HEK293T (cell line): ENCODE measurements at regions not wholly inside any gene's neighbourhood (a gene's known extent, or its start where the extent isn't known, plus 50 kb on each side); places are given as distances from the start of the nearest gene placed in this dataset.

ENCODE experiments used
- CTCF ChIA-PET: fragments of 350-600 bp; formaldehyde crosslinking; extraction: SDS; loops from one replicate; lab custom pipeline; 2021; ENCODE audit warnings: antibody characterized with exemption, inconsistent platforms; lab: Yijun Ruan, JAX
- POLR2A ChIA-PET: fragments of 350-600 bp; formaldehyde crosslinking; extraction: SDS; loops from one replicate; lab custom pipeline; 2020; ENCODE audit warnings: antibody characterized with exemption, inconsistent platforms; lab: Yijun Ruan, JAX
- DNase-seq: peaks from one replicate; pipeline ENCODE4 v3.0.0; 2012; ENCODE audit warnings: mixed read lengths; ENCODE audit errors: extremely low spot score
- ARNT ChIP-seq: fragments of 450-650 bp; IDR thresholded peaks from 2 replicates; pipeline ENCODE4 v1.6.1; 2017; ENCODE audit warnings: mild to moderate bottlenecking
- BHLHE40 ChIP-seq: fragments of 450-650 bp; IDR thresholded peaks from 2 replicates; pipeline ENCODE4 v1.6.1; 2016; ENCODE audit warnings: mild to moderate bottlenecking, moderate library complexity, borderline replicate concordance
- CTBP1 ChIP-seq: fragments of 450-650 bp; IDR thresholded peaks from 2 replicates; pipeline ENCODE4 v1.6.1; 2016; ENCODE audit warnings: borderline replicate concordance
- ELF4 ChIP-seq: fragments of 450-650 bp; IDR thresholded peaks from 2 replicates; pipeline ENCODE4 v1.6.1; 2017; ENCODE audit warnings: antibody characterized with exemption
- FOXA1 ChIP-seq: fragments of 450-650 bp; IDR thresholded peaks from 2 replicates; pipeline ENCODE4 v1.6.1; 2016; ENCODE audit warnings: mild to moderate bottlenecking
- FOXK2 ChIP-seq: fragments of 450-650 bp; IDR thresholded peaks from 2 replicates; pipeline ENCODE4 v1.6.1; 2016; ENCODE audit warnings: mild to moderate bottlenecking
- FOXM1 ChIP-seq: fragments of 450-650 bp; IDR thresholded peaks from 2 replicates; pipeline ENCODE4 v1.6.1; 2017; ENCODE audit warnings: mild to moderate bottlenecking, borderline replicate concordance
- HDGF ChIP-seq: fragments of 450-650 bp; IDR thresholded peaks from 2 replicates; pipeline ENCODE4 v1.6.1; 2017; ENCODE audit warnings: antibody characterized with exemption, borderline replicate concordance
- L3MBTL2 ChIP-seq: fragments of 450-650 bp; conservative IDR thresholded peaks from 2 replicates; pipeline ENCODE4 v1.6.1; 2016; ENCODE audit warnings: mild to moderate bottlenecking
- LEF1 ChIP-seq: fragments of 450-650 bp; IDR thresholded peaks from 2 replicates; pipeline ENCODE4 v1.6.1; 2017; ENCODE audit warnings: mild to moderate bottlenecking, borderline replicate concordance
- NFRKB ChIP-seq: fragments of 450-650 bp; IDR thresholded peaks from 2 replicates; pipeline ENCODE4 v1.6.1; 2016; ENCODE audit warnings: mild to moderate bottlenecking, moderate library complexity
- PKNOX1 ChIP-seq: fragments of 450-650 bp; IDR thresholded peaks from 2 replicates; pipeline ENCODE4 v1.6.1; 2016
- SP1 ChIP-seq: fragments of 450-650 bp; IDR thresholded peaks from 2 replicates; pipeline ENCODE4 v1.6.1; 2017
- SUZ12 ChIP-seq: fragments of 450-650 bp; IDR thresholded peaks from 2 replicates; pipeline ENCODE4 v1.6.1; 2016; ENCODE audit warnings: mild to moderate bottlenecking
- TARDBP ChIP-seq: fragments of 450-650 bp; IDR thresholded peaks from 2 replicates; pipeline ENCODE4 v1.6.1; 2016
- ZNF384 ChIP-seq: fragments of 450-650 bp; IDR thresholded peaks from 2 replicates; pipeline ENCODE4 v1.6.1; 2016

- no peak for TF ChIP-seq ARNT
- TF ChIP-seq PKNOX1 = no peak
- TF ChIP-seq FOXA1 = no peak
- TF ChIP-seq SUZ12 = no peak
- TF ChIP-seq SP1 = no peak
- no peak for TF ChIP-seq L3MBTL2
- no peak for TF ChIP-seq BHLHE40
- TF ChIP-seq ZNF384 = no peak
- no peak for TF ChIP-seq LEF1
- no peak for TF ChIP-seq TARDBP
- TF ChIP-seq NFRKB = no peak
- no peak for TF ChIP-seq FOXM1
- no peak for TF ChIP-seq ELF4
- TF ChIP-seq CTBP1 = no peak
- ChIA-PET POLR2A (no interaction called here), CTCF (interaction anchor here (0.7 kb wide), 1 partner anchor 37 kb away, joined by 3 read pairs; no protein-coding TSS in a partner anchor)
- no peak for DNase-seq
These were observed 371.9 kb downstream of the CD83 start for GRCh38 chr6:14489445-14489844.

GRCh38 chr6:14498748-14499147 lies 381.2 kb downstream of the CD83 start:
- ChIA-PET CTCF (no interaction called here), POLR2A (no interaction called here)
- no peak for DNase-seq
- no peak for TF ChIP-seq ZNF384
- no peak for TF ChIP-seq ARNT
- TF ChIP-seq BHLHE40 = no peak
- no peak for TF ChIP-seq PKNOX1
- TF ChIP-seq LEF1 = no peak
- no peak for TF ChIP-seq FOXA1

DNA sequence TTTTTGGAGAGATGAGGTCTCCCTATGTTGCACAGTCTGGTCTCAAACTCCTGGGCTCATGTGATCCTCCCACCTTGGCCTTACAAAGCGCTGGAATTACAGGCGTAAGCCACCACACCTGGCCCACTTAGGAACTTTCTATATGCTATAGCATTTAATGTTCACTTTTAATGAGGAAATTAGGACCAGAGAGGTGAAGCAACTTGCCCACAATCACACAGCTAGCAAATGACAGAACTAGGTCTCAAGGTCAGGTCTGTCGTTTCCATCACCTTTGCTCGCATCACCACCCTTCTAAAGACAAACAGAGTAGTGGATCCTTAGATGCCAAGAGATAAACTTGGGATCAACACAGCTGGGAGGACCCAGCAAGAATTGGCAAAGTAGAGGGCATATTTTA lies 381.7 kb downstream of the CD83 start:
- no peak for DNase-seq
- ChIA-PET CTCF (no interaction called here), POLR2A (no interaction called here)
- TF ChIP-seq PKNOX1 = no peak
- TF ChIP-seq FOXM1 = no peak
- TF ChIP-seq CTBP1 = no peak
- TF ChIP-seq SUZ12 = no peak
- no peak for TF ChIP-seq ELF4
- no peak for TF ChIP-seq BHLHE40
- TF ChIP-seq NFRKB = no peak
- TF ChIP-seq ZNF384 = no peak
- TF ChIP-seq FOXK2 = no peak
- TF ChIP-seq FOXA1 = no peak
- no peak for TF ChIP-seq HDGF
- no peak for TF ChIP-seq LEF1
- no peak for TF ChIP-seq ARNT
- TF ChIP-seq SP1 = no peak
- TF ChIP-seq L3MBTL2 = no peak
- no peak for TF ChIP-seq TARDBP

DNA sequence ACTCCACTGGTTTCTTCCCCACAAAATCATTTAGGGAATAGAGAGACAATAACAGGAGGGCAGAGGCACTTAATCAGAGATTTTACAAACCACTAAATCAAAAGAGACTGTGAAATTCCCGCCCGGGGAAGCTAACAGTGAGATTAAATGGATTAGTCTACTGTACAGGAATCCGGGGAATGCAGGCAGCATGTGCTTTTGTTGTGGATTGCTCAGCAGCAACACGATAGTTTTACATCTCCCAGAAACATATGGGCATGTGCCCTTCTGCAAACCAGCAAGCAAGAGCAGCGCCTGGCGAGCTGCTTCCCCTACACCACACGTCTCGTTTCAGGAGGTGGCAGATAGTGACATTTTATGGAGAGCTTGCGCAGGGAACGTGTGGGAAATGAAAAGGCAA lies 382.3 kb downstream of the CD83 start:
- TF ChIP-seq CTBP1 = no peak
- TF ChIP-seq LEF1 = no peak
- TF ChIP-seq ARNT = no peak
- TF ChIP-seq ELF4 = no peak
- peak; percentile 37; the same call in 1 of the 2 replicates for TF ChIP-seq L3MBTL2
- ChIA-PET CTCF (no interaction called here), POLR2A (no interaction called here)
- no peak for DNase-seq

DNA sequence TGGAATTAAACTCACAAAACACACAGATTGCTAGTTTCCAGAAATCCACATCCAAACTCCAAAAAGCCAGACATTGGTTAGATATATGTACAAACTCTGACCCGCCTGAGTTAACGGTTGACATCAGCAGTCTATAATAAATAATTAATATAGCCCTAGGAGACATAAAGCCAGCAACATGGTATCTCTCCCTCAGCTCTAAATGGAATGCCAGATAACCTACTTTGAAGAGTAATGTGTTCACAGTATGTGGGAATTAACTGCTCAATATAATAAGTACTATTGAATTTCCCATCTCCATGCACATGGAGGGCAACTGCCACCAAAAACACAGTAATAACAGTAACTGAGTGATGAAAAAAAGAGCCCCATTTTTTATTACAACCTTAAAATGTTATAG lies 383.2 kb downstream of the CD83 start:
- CTCF ChIA-PET = no interaction called here
- POLR2A ChIA-PET = no interaction called here
- TF ChIP-seq L3MBTL2 (0 out of 2 replicates have a peak, but pooled peaks have one; percentile 14), ARNT (no peak), CTBP1 (no peak)
- no peak for DNase-seq

GRCh38 chr6:14501240-14501639 lies 383.7 kb downstream of the CD83 start:
- CTCF ChIA-PET = no interaction called here
- TF ChIP-seq ARNT (no peak), PKNOX1 (no peak), BHLHE40 (no peak), FOXM1 (no peak), TARDBP (no peak), SP1 (no peak), L3MBTL2 (no peak), ELF4 (no peak), CTBP1 (no peak), FOXA1 (no peak), NFRKB (no peak), FOXK2 (no peak), SUZ12 (no peak), ZNF384 (no peak), HDGF (no peak), LEF1 (no peak)

More at GRCh38 chr6:14501240-14501639, 383.7 kb downstream of the CD83 start:
- POLR2A ChIA-PET = no interaction called here
- DNase-seq = no peak
